Fibroblast of gingiva (primary cell): ENCODE measurements at regions not wholly inside any gene's neighbourhood (a gene's known extent, or its start where the extent isn't known, plus 50 kb on each side); places are given as distances from the start of the nearest gene placed in this dataset.
"Not testable (repeated sequence)": the region's sequence is repeated elsewhere in the genome, so short reads cannot be mapped to it uniquely, and the experiment has no call there.

Experiments used
- DNase-seq: peaks from one replicate; pipeline ENCODE4 v3.0.0-alpha.2; 2011; ENCODE audit warnings: low read depth

DNA sequence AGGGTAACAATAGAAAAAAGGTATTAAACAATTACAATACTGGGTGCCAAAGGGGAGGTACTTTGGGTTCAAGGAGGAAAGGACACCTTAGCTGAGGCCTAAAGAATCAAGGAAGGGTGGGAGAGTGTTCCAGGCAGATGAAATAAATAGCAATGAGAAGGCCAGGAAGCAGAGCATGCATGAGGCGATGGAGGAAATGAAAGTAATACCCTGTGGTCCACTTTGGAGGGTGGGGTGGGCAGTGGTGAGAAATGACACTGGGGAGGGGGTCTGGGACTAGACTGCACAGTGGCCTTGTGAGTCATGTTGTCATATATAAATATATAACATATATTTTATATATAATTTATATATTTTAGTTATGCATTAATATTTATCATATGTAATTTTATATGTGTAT, 55.9 kb downstream of the BHLHE40 start:
- DNase-seq = no peak

- no peak for DNase-seq
Observed at GRCh38 chr3:5035692-5036391, 56.6 kb downstream of the BHLHE40 start.

- DNase-seq = no peak
Observed at GRCh38 chr3:5036392-5036766, 57.1 kb downstream of the BHLHE40 start.

DNA sequence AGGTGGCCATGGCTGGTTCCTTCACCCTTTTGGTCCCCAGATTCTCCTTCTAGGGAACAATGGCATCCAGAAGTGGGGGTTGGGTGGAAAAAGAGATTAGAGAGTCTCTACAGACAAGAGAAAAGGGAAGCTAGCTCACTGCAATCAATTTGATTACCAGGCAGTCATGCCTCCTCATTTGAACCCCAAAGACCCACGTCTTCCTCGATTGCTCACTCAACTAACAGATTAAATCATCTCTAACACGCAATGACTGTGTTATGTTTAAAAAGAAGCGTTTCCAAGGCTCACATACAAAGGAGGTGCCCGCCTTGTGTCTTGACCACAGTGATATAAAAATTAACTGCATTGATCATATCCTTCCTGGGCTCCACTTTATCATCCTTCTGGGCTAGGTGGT, 57.6 kb downstream of the BHLHE40 start:
- no peak for DNase-seq

DNA sequence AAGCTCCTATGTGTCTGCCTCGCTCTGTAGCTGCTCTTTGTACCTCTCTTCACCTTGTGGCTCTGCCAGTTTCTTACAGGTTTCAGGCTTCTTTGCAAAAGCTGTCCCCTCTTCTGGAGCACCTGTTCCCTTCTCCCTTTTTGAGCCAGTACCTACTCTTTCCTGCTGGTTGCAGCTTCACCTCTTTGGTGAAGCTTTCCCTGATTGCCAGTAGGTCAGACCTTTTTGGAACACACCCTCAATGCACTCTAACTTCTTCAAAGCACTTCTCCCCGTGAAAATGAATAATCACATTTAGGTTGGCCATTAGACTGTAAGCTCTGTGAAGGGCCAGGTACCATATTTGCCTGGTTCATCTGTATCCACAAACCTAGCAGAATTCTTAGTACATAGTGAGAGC, 60.3 kb downstream of the BHLHE40 start:
- DNase-seq = no peak

DNA sequence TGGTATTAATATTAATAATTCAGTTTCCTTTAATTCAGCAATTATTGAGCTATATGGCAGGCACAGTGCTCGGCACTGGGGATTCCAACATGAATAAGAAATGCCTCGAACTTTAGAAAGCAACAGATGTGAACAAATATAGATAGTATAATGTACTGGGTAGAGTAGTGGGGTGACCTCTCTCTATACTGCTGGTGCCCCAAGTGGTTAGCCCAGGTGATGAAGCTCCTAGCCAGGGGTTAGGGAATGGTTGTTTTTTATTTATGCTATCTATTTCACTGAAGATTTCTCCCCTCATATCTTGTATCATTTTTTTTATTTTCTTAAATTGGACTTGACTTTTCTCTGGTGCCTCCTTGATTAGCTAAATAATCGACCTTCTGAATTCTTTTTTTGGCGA, 62.1 kb downstream of the BHLHE40 start:
- no peak for DNase-seq

DNA sequence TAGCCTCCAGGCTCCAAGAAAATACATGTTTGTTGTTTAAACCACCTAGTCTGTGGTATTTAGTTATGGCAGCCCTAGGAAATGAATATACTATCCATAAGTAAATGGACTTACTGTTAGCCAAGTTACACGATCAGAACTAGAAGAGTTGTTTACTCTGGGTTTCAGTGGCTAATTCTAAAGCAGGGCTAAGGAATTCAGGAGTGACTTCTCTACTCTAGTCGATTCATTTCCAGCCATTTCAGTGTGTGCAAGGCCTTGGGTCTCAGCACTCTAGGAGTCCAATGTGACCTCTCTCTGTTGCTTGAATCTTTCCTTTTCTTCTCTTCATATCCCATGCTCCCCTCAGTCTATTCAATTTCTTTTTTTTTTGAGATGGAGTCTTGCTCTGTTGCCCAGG, 66.7 kb downstream of the BHLHE40 start:
- DNase-seq = no peak

GRCh38 chr3:5047764-5048419, 68.7 kb downstream of the BHLHE40 start:
- no peak for DNase-seq

GRCh38 chr3:5051772-5052171, 70.3 kb upstream of the ARL8B start:
- no peak for DNase-seq

DNA sequence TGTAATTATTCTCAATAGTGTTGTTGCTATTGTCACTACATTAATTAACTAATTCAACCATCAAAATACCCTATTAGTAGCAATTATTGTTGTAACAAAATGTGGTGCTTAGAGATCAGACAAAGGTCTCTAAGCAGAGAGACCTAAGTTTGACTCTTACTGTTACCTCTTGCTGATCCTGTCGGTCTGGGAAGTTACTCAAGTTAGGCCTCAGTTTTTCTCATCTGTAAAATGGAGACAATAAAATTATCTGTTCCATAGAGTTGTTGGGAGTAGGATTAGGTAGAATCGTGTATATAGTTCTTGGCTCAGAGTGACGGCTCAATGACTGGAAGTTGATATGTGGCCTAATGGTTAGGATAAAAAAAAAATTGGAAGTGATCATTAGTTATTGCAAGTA, 69.8 kb upstream of the ARL8B start:
- no peak for DNase-seq

DNA sequence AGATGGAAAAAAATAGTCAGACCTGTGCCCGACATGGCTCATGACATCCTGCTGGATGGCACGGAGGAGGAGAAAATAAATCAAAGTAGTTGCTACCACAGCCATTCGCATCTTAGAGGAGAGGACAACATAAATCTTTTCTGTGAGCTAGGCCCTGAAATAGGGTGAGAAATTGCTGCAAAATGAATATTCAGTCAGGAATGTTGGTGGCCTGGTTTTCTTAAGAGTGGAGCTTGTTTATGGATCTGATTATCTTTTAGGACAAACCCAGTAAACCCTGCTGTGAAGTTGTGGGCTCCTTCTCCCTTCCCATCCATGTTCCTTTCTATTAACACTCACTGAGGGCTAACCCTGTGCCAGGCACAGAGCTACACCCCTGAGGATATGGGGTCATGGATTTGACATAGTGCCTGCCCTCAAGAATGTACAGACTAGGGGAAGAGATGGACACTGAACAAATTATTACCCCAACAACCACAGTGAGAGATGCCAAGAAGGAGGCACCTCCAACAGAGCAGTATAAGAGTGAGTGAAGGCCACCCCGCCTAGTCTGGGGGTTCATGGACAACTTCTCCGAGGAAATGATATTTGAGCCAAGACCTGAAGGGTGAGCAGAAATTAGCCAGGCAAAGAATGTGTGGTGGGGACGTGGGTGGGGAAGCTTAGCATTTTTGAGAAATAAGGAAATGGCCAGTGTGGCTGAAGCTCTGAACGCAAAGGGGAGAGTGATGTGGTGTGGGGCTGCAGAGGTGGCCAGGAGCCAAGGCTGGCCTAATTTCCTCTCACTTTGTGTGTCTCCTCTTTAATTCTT, 68.9 kb upstream of the ARL8B start:
- DNase-seq = peak; percentile 36

DNA sequence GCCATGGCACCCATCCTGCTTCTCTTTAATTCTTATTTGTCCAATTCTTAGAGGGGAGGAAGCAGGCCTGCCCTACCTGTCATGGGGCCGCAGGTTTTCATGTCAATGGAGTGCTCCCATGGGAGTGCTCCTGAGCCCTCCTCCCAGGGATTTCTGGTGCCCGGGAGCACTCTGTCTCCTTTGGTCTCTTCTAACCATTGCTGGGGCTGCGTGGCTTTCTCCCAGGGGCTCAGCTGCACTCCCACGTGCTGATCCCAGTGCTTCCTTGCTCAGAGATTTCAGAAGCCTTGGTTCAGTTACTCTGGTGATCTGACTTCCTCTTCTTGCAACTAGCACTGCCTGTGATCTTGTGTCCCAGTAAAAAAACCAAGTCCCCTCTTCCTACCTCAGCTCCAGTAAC, 68.0 kb upstream of the ARL8B start:
- no peak for DNase-seq

- DNase-seq = not testable (repeated sequence)
Observed at GRCh38 chr3:5054579-5054978, 67.5 kb upstream of the ARL8B start.

- no peak for DNase-seq
Observed at GRCh38 chr3:5055357-5056110, 66.6 kb upstream of the ARL8B start.

GRCh38 chr3:5056111-5056391, 66.0 kb upstream of the ARL8B start:
- peak; percentile 37 for DNase-seq

- DNase-seq = no peak
Observed at GRCh38 chr3:5057272-5057671, 64.8 kb upstream of the ARL8B start.

DNA sequence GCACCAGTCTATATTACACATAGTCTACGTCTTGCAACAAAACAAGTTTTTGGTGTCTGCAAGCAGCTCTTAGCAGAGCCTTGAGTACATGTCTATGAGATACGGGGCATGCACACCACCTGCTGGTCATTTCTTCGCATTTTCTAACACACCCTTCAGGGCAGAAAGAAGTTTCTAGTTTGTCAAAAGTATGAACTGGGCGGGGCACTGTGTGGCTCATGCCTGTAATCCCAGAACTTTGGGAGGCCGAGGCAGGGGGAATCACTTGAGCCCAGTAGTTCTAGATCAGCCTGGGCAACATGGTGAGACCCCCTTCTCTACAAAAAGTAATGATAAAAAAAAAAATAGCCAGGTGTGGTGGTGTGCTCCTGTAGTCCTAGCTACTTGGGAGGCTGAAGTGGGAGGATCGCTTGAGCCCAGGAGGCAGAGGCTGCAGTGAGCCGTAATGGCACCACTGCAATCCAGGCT, 64.2 kb upstream of the ARL8B start:
- DNase-seq = peak; percentile 80

- peak; percentile 70 for DNase-seq
Observed at GRCh38 chr3:5058471-5058951, 63.6 kb upstream of the ARL8B start.

- DNase-seq = no peak
Observed at GRCh38 chr3:5059782-5060181, 62.3 kb upstream of the ARL8B start.

- no peak for DNase-seq
Observed at GRCh38 chr3:5061218-5061569, 60.9 kb upstream of the ARL8B start.

GRCh38 chr3:5063724-5064123, 58.4 kb upstream of the ARL8B start:
- DNase-seq = no peak

DNA sequence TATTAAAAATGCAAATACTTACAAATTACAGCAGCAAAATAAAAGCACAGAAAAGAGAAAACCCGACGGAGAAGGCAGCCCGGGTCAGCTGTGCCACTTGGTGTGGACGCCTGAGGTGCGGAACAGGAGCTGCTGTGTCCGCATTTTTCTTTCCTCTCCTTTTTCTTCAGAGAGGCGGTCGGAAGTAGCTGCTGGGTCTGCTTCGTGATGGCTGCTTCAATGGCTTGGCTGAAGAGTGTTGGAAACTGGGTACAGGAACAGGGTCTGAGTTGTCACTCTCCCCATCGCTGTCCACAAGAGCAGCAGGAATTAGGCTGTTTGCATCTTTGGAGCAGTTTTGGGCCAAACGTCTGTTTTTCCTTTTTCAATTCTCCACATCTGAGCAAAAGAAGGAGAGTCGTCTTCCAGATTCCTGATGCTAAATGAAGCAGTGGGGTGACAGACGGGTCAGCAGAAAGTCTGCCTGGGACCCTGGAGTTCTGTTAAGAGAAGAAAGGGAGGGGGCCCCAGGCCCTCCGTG, 53.5 kb upstream of the ARL8B start:
- no peak for DNase-seq
